ENCODE measurements at regions not wholly inside any gene's neighbourhood (a gene's known extent, or its start where the extent isn't known, plus 50 kb on each side); places are given as distances from the start of the nearest gene placed in this dataset.

- no peak for DNase-seq (ENCODE audit: low read depth)
These were observed 427.0 kb upstream of the RARB start for GRCh38 chr3:25000971-25001591.

DNA sequence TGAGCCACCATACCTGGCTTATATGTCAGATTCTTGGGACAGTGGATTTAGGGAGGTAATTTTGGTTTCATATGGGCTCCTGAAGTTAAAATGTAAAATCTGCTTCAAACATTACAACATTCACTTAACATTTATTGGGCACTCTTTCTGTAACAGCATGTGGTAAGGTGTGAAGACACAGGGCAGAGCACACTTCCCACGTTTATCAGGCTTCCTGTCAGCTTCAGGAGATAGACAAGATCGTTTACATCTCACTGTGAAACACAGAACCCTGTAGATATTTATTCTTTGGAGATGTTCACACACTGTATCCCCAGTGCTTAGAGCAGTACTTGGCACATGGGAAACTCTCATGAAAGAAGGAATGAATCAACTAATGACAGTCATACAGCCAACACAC, 426.0 kb upstream of the RARB start:
- DNase-seq (ENCODE audit: low read depth), result no peak

- no peak for DNase-seq (ENCODE audit: low read depth)
These were observed 419.9 kb upstream of the RARB start for GRCh38 chr3:25007974-25008658.

DNA sequence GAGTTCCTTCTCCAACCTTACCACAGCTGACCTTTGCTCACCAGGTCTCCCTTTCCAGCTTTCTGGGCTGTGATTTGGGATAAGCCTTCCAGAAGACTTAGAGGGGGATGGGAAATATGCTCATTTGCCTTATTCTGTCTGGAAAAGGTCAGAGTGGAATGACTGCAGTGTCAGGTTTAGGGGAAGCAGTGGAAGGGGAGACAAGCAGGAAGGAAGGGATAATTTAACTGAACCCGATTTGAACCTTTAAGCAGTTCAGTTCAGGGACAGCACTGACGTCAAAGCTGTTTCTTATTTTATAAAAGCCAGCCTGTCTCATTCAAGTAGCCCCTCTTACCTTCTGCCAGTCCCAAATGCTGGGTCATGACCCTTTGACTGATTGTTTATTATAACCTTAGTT, 418.4 kb upstream of the RARB start:
- no peak for DNase-seq (ENCODE audit: low read depth)

DNA sequence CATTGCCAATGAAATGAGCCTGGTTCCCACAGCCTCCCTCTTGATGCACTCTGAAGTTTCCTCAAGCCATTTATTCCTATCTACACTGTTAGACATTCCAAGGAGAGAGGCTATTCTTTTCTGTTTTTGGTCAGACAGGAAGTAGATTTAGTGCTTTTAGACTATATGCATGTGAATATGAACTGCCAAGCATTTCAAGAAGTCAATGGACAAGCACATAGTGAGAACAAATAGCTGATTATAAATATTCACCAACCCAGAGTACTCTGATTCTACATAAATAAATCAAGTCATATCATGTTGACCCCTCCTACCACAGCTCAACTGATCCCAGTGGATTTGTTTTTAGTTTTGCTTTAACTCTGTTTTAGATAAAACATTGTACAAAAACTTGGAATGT, 412.5 kb upstream of the RARB start:
- no peak for DNase-seq (ENCODE audit: low read depth)

- DNase-seq (ENCODE audit: low read depth), result no peak
These were observed 409.2 kb upstream of the RARB start for GRCh38 chr3:25018909-25019308.

DNA sequence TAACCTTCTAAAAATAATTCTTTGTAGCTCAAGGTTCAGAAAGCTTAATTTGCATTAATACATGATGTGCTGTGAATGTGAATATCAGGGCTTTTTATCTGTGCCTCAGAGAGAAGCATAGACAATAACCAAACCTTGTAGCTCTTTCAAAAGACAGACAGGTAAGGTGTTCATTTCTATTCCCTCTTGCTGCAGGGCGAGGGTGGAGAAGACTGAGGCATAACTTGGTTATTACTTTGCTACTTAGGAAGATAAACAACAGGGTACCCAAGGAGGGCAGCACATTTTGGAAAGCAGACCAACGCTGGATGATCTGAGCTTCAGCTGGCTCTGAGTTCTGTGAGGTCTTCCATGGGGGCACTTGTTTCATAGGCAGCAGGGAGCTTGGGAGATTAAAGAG, 408.6 kb upstream of the RARB start:
- no peak for DNase-seq (ENCODE audit: low read depth)

- no peak for DNase-seq (ENCODE audit: low read depth)
These were observed 406.2 kb upstream of the RARB start for GRCh38 chr3:25021816-25022215.

DNA sequence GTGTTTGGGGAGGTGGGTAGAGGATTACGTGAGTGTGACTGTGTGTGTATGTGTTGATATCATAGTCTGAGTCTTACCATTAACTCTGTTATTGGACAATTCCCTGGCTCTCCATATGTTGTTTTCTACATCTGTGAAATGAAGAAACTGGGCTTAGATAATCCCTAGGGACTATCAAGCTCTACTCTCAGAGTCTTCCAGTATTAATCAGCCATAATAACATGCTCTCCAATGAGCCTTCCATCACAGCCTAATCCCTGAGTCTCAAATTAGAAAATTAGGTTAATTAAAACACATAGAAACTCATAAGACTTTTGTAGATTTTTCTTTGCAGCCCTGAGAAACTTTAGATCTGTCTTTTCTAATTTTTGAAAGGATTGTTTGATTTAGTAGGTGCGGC, 404.2 kb upstream of the RARB start:
- no peak for DNase-seq (ENCODE audit: low read depth)

- DNase-seq (ENCODE audit: low read depth), result no peak
These were observed 402.8 kb upstream of the RARB start for GRCh38 chr3:25025236-25025635.

DNA sequence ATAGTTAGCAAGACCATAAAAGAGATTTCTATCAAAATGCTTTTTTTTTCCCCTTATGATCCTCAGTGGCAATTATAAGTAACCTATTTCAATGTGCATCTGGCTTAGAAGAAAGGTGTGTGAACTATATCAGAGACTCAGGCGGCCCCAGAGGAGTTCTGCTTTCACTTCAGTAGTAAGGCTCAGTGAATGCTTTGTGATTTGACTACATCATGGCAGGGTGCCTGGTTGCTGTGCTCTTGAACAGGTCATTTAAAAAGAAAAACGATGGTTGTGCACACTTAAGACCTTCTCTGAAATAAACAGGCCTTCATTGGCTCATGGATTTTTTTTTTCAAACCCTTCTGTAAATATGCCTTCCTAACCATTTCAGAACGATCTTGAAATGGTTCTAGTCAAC, 400.4 kb upstream of the RARB start:
- no peak for DNase-seq (ENCODE audit: low read depth)

DNA sequence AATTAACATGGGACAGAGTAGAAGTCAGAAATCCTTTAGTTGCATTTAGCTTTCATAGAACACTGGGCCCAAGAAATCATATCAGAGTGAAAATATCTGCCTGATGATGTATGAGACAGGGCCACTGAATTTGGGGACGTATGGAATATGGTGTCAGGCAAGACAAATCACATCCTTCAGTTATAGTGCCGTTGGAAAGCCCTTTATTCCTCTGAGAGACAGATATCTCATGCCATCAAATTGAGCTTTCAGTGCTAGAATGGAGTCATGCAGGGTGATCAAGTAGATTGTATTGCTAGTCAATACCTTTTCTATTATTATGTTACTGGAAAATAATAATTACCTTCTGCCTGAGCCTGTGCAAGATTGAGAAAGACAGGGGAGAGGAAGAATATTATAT, 398.2 kb upstream of the RARB start:
- DNase-seq (ENCODE audit: low read depth), result no peak

GRCh38 chr3:25032344-25032743, 395.7 kb upstream of the RARB start:
- no peak for DNase-seq (ENCODE audit: low read depth)

DNA sequence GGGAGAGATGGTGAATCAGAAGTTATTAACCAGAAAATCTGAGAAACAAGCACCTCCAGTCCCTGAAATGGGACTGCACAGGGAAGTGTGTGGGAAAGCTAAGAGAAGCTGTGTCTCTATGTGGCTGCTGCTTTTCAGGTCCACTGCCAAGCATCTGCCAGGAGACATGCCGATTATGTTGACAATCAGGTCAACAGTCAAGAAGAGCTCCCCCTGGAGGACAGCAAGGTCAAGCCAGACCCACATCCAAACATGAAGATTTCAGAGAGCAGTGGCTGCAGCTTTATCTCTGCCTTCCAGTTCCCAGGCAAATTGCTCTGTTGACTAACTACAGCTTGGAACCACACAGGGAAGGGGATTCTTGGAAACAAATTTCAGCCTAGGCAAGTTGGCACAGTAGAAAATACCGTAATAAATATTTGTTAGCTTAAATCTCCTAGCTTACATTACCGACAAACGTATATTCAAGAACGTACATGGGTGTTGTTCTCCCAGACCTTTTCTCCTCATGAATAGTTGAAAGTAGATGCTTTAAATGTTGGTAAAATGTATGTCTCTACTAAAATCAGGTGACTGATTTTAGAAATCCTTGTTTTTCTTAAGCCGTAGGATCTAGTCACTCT, 394.5 kb upstream of the RARB start:
- DNase-seq (ENCODE audit: low read depth), result no peak

DNA sequence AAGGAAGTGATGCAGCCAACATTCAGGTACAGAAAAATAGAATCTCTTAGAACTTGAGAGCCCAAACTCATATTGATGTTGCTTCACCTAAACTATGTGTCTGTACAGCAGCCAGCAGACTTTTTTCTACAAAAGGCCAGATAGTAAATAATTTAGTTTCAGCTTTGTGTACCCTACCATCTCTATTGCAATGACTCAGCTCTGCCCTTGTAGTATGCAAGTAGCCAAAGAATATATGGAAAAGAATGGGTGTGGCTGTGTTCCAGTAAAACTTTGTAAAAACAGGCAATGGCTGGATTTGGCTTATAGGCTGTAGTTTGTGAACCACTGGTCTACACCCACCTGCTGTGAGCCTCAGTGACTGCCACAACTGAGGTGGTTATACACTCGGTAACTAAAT, 392.5 kb upstream of the RARB start:
- no peak for DNase-seq (ENCODE audit: low read depth)

DNA sequence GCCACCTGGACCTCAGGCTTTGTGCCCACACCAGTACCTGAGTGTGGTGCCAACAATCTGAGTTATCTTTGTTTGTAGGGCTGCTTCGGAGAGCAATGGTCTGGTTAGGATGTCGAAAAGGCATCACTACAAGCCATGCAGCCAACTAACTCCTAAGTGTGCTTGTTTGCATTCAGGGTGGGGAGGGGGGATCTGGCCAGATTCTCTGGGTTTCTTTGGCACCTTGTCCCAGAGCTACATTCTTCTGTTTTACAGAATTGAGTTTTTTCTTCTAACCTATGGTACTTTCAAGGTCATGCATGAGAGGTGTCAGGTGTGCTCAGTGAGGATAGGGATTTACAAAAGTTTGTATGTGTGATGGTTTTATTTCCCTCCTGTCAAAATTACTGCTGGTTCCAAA, 391.4 kb upstream of the RARB start:
- DNase-seq (ENCODE audit: low read depth), result no peak

GRCh38 chr3:25037049-25037547, 391.0 kb upstream of the RARB start:
- no peak for DNase-seq (ENCODE audit: low read depth)

DNA sequence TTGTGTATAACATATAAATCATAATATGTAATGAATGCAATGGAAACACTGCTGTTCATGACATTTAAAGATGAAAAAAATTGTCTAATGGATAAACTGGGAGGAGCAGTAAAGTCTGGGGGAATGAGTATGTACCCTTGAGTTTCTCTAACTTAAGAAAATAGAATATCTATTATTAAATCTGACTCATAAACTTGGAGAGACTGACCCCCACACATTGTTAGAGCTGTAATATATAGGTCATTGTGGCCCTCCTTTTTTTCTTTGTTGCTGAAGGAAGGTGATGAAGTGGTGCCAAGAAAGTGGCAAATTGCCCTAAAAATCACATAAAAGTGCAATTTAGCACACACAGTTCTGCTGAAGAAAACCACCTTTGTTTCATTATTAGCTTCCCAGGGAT, 389.8 kb upstream of the RARB start:
- DNase-seq (ENCODE audit: low read depth), result no peak

DNA sequence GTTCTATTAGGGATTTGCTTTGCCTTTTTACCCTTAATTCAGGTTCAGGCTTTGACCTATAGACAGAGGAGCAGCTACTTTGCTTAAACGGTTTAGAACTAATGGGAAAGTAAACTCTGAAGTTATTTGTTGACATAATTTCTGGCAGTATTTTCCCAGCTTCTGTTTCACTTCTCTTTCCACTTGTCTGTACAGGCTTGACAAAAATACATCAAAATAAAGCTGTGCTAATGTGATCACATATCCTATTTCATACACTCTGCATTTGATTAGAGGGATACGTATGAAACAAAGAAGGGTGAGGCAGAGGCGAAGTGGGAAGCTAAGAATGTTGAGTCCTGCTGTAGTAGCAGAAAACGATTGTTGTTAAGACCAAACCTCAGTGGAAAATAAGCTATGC, 389.1 kb upstream of the RARB start:
- DNase-seq (ENCODE audit: low read depth), result no peak

DNA sequence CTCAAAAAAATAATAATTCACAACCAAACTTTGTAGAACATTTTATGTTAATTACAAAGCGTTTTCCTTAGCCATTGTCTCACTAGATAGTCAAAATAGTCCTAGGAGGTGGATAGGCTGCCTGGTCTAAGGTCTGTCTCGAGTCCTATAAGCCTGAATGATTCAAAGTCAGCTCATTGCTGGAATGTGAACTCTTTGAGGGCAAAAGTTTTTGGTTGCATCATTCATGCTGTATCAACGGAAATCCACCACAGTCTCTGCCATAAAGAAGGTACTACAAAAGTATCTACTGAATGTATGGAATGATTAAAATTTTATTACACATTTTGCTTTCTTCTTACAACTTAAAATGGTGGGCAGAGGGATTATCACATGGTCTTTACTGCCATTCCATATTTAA, 387.3 kb upstream of the RARB start:
- DNase-seq (ENCODE audit: low read depth), result no peak

GRCh38 chr3:25041871-25042584, 386.0 kb upstream of the RARB start:
- no peak for DNase-seq (ENCODE audit: low read depth)

- no peak for DNase-seq (ENCODE audit: low read depth)
These were observed 384.9 kb upstream of the RARB start for GRCh38 chr3:25043177-25043576.

DNA sequence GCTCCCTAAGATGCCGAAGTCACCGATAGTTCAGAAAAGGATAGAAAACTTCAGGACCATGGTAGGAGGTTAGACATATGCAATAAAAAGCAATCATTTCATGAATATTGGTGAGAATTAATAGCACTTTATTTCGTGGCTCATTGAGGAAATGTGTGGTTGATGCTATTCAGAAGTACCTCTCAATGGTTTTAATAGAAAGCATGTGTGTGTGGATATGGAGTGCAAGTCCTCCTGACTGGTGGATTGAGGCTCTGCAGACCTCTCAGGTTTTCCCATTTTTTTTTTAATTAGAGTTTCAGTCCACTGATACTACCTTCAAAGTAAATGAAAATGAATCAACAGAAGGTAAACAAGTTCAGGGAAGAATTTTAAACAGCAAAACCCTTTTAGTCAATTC, 384.3 kb upstream of the RARB start:
- no peak for DNase-seq (ENCODE audit: low read depth)
